ENCODE measurements at regions not wholly inside any gene's neighbourhood (a gene's known extent, or its start where the extent isn't known, plus 50 kb on each side); places are given as distances from the start of the nearest gene placed in this dataset.

- Histone ChIP-seq H3K27ac (ENCODE audit: low read depth, low read length, poor library complexity, severe bottlenecking) (no peak overlapping the region), H3K36me3 (ENCODE audit: insufficient read depth, low read length) (no peaks in the 10 kb centered on the region), H3K9me3 (ENCODE audit: low read length) (no peaks in the 10 kb centered on the region), H3K27me3 (ENCODE audit: insufficient read depth, low read length) (no peaks in the 10 kb centered on the region), H3K4me2 (ENCODE audit: low read length) (no peak overlapping the region), H3K4me1 (ENCODE audit: insufficient read depth, low read length, severe bottlenecking) (no peaks in the 10 kb centered on the region), H3K4me3 (ENCODE audit: low read depth, low read length, poor library complexity, severe bottlenecking) (no peak overlapping the region), H3K9ac (ENCODE audit: low read length) (no peak overlapping the region), H2AFZ (ENCODE audit: low read length) (no peak overlapping the region), H3K9me2 (ENCODE audit: low read depth, low read length) (no peaks in the 10 kb centered on the region), H3K79me2 (ENCODE audit: insufficient read depth, low read length) (no peaks in the 10 kb centered on the region), H4K20me1 (ENCODE audit: insufficient read depth, low read length) (no peaks in the 10 kb centered on the region), H3F3A (ENCODE audit: insufficient read depth, low read length) (no peaks in the 10 kb centered on the region)
- TF ChIP-seq EZH2 (IDR thresholded peaks at IDR 0.05; ENCODE audit: borderline replicate concordance, low read length) (no peak), CTCF (IDR thresholded peaks at IDR 0.05; ENCODE audit: low read length) (no peak)
Measured at GRCh38 chrX:6783912-6784311, 249.0 kb upstream of the VCX3A start.

- Histone ChIP-seq H4K20me1 (ENCODE audit: insufficient read depth, low read length) (no peaks in the 10 kb centered on the region), H3K9me2 (ENCODE audit: low read depth, low read length) (no peaks in the 10 kb centered on the region), H3K9me3 (ENCODE audit: low read length) (no peaks in the 10 kb centered on the region), H3K27ac (ENCODE audit: low read depth, low read length, poor library complexity, severe bottlenecking) (no peak overlapping the region), H3K9ac (ENCODE audit: low read length) (no peak overlapping the region), H2AFZ (ENCODE audit: low read length) (no peak overlapping the region), H3K4me2 (ENCODE audit: low read length) (no peak overlapping the region), H3K4me1 (ENCODE audit: insufficient read depth, low read length, severe bottlenecking) (peaks cover 7% of the 10 kb centered on the region), H3K27me3 (ENCODE audit: insufficient read depth, low read length) (no peaks in the 10 kb centered on the region), H3K4me3 (ENCODE audit: low read depth, low read length, poor library complexity, severe bottlenecking) (no peak overlapping the region), H3F3A (ENCODE audit: insufficient read depth, low read length) (no peaks in the 10 kb centered on the region), H3K79me2 (ENCODE audit: insufficient read depth, low read length) (no peaks in the 10 kb centered on the region), H3K36me3 (ENCODE audit: insufficient read depth, low read length) (no peaks in the 10 kb centered on the region)
- TF ChIP-seq CTCF (IDR thresholded peaks at IDR 0.05; ENCODE audit: low read length) (no peak), EZH2 (IDR thresholded peaks at IDR 0.05; ENCODE audit: borderline replicate concordance, low read length) (no peak)
Measured at GRCh38 chrX:6782831-6783230, 247.9 kb upstream of the VCX3A start.

- Histone ChIP-seq H3K4me2 (ENCODE audit: low read length) (0 out of 2 replicates have a peak overlapping the region, but pooled peaks have one; percentile 46), H3K9ac (ENCODE audit: low read length) (no peak overlapping the region), H3K9me3 (ENCODE audit: low read length) (no peaks in the 10 kb centered on the region)
Measured at GRCh38 chrX:6778544-6779503, 243.9 kb upstream of the VCX3A start.

More at GRCh38 chrX:6778544-6779503, 243.9 kb upstream of the VCX3A start:
- Histone ChIP-seq H3F3A (ENCODE audit: insufficient read depth, low read length) (no peaks in the 10 kb centered on the region), H3K36me3 (ENCODE audit: insufficient read depth, low read length) (no peaks in the 10 kb centered on the region), H3K4me3 (ENCODE audit: low read depth, low read length, poor library complexity, severe bottlenecking) (no peak overlapping the region), H3K27ac (ENCODE audit: low read depth, low read length, poor library complexity, severe bottlenecking) (no peak overlapping the region), H3K9me2 (ENCODE audit: low read depth, low read length) (no peaks in the 10 kb centered on the region), H3K79me2 (ENCODE audit: insufficient read depth, low read length) (no peaks in the 10 kb centered on the region), H3K27me3 (ENCODE audit: insufficient read depth, low read length) (no peaks in the 10 kb centered on the region), H3K4me1 (ENCODE audit: insufficient read depth, low read length, severe bottlenecking) (peaks cover 19% of the 10 kb centered on the region), H4K20me1 (ENCODE audit: insufficient read depth, low read length) (no peaks in the 10 kb centered on the region), H2AFZ (ENCODE audit: low read length) (no peak overlapping the region)
- TF ChIP-seq EZH2 (IDR thresholded peaks at IDR 0.05; ENCODE audit: borderline replicate concordance, low read length) (no peak), CTCF (IDR thresholded peaks at IDR 0.05; ENCODE audit: low read length) (no peak)

Data from OCI-LY1 (cell line).